C4-2B (cell line): ENCODE measurements at regions not wholly inside any gene's neighbourhood (a gene's known extent, or its start where the extent isn't known, plus 50 kb on each side); places are given as distances from the start of the nearest gene placed in this dataset.

Experiments used
- ZFX ChIP-seq: fragments of 450-650 bp; IDR thresholded peaks from 2 replicates; pipeline ENCODE4 v1.6.1; 2017
- TF ChIP-seq, protein P1 (sequence below): fragments of 450-650 bp; conservative IDR thresholded peaks from 2 replicates; pipeline ENCODE4 v1.5.1; 2017; ENCODE audit warnings: mild to moderate bottlenecking

DNA sequence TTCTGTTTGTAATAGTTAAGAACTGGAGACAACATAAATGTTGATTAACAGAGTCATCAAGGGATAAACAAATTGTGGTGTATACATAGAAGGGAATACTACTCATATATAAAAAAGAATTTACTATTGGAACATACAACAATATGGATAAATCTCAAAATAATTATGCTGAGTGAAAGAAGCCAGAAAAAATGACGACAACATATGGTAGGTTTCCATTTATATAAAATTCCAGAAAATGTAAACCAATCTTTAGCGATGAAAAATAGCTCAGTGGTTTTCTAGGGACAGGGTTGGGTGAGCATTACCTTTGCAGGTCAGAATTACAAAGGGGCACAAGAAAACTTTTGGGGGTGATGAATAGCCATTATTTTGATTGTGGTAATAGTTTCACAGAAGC lies 431.6 kb downstream of the PTPRU start:
- TF ChIP-seq, protein P1, sequence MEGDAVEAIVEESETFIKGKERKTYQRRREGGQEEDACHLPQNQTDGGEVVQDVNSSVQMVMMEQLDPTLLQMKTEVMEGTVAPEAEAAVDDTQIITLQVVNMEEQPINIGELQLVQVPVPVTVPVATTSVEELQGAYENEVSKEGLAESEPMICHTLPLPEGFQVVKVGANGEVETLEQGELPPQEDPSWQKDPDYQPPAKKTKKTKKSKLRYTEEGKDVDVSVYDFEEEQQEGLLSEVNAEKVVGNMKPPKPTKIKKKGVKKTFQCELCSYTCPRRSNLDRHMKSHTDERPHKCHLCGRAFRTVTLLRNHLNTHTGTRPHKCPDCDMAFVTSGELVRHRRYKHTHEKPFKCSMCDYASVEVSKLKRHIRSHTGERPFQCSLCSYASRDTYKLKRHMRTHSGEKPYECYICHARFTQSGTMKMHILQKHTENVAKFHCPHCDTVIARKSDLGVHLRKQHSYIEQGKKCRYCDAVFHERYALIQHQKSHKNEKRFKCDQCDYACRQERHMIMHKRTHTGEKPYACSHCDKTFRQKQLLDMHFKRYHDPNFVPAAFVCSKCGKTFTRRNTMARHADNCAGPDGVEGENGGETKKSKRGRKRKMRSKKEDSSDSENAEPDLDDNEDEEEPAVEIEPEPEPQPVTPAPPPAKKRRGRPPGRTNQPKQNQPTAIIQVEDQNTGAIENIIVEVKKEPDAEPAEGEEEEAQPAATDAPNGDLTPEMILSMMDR, result no peak
- no peak for TF ChIP-seq ZFX
